Aorta (tissue), 5 donors: ENCODE measurements at regions not wholly inside any gene's neighbourhood (a gene's known extent, or its start where the extent isn't known, plus 50 kb on each side); places are given as distances from the start of the nearest gene placed in this dataset.

Source experiments
- ATAC-seq: fragments of 200-7000 bp; cut with Tn5 transposase; one replicate; pipeline ENCODE4 v1.9.1; 2022; ENCODE audit warnings: moderate library complexity; ENCODE audit not compliant: low FRiP score
- DNase-seq, 2 donors: peaks; one replicate each; pipeline ENCODE4 v3.0.0-alpha.2; 2020
- H3K27ac ChIP-seq, 2 donors: one replicate each; pipeline ENCODE4 v1.5.1; 2013; ENCODE audit warnings: low read length in 2 of 2, mild to moderate bottlenecking in 2 of 2, moderate library complexity in 2 of 2, control low read depth in 1 of 2, inconsistent platforms in 1 of 2, low read depth in 1 of 2
- H3K27me3 ChIP-seq, 2 donors: one replicate each; pipeline ENCODE4 v1.6.1; 2013; ENCODE audit warnings: control low read depth in 1 of 2, low read length in 1 of 2, mild to moderate bottlenecking in 1 of 2, moderate library complexity in 1 of 2; ENCODE audit not compliant: insufficient read depth in 2 of 2, control insufficient read depth in 1 of 2
- H3K36me3 ChIP-seq, 2 donors: one replicate each; pipeline ENCODE4 v1.6.1; 2013; ENCODE audit warnings: control low read depth in 1 of 2, low read length in 1 of 2, mild to moderate bottlenecking in 1 of 2; ENCODE audit not compliant: insufficient read depth in 2 of 2, control insufficient read depth in 1 of 2
- H3K4me1 ChIP-seq, 2 donors: one replicate each; pipeline ENCODE4 v1.6.1; 2013; ENCODE audit warnings: low read length in 2 of 2, control low read depth in 1 of 2, mild to moderate bottlenecking in 1 of 2, moderate library complexity in 1 of 2; ENCODE audit not compliant: insufficient read depth in 2 of 2, control insufficient read depth in 1 of 2
- H3K4me3 ChIP-seq, 2 donors: one replicate each; pipeline ENCODE4 v1.5.1; 2013; ENCODE audit warnings: low read length in 2 of 2, control low read depth in 1 of 2, mild to moderate bottlenecking in 1 of 2
- H3K9me3 ChIP-seq: one replicate; pipeline ENCODE4 v1.6.1; 2013; ENCODE audit warnings: mild to moderate bottlenecking, low read length; ENCODE audit not compliant: control insufficient read depth
- WGBS, 2 donors: extraction: QIAGEN DNeasy Blood & Tissue Kit; methylation state at CpG; one replicate each; pipeline ENCODE4 v1.1.7; 2013; 5-methylcytosine and 5-hydroxymethylcytosine counted together
- intact Hi-C, 2 donors: fragments of 100-400 bp; cut with DNase I; formaldehyde crosslinking; loops; one replicate each; pipeline versions ENCODE4 v1.14.2 to v1.15.0; 2022
- donor health status: healthy with polysubstance abuse.
- donor health status: Bipolar disorder and iron deficiency.
- donor health status: DM: no; HTN: no; CAD: no.
- donor health status: DM: no; HTN: no; CAD: no.
- donor health status: DM: yes; HTN: yes; CAD: no.

GRCh38 chr5:2506603-2507002, 244.9 kb downstream of the IRX2 start:
- Histone ChIP-seq H3K4me1 (no peaks in the 10 kb centered on the region), H3K27ac (no peak overlapping the region), H3K4me3 (no peak overlapping the region), H3K27me3 (no peaks in the 10 kb centered on the region), H3K9me3 (peaks cover 5% of the 10 kb centered on the region), H3K36me3 (no peaks in the 10 kb centered on the region)
- no peak for DNase-seq
- intact Hi-C loops: no loop called here
- no peak for ATAC-seq
- WGBS, 2 donors: 78 to 81% methylated on average over 7 of the region's 7 CpGs

- peaks cover 5% of the 10 kb centered on the region for H3K9me3 ChIP-seq
- ATAC-seq: no peak
- intact Hi-C loops: no loop called here
- H3K27ac ChIP-seq: no peak overlapping the region
- H3K4me1 ChIP-seq: no peaks in the 10 kb centered on the region
- no peak overlapping the region for H3K4me3 ChIP-seq
- H3K27me3 ChIP-seq: no peaks in the 10 kb centered on the region
- 72 to 75% methylated on average over 10 of the region's 10 CpGs for WGBS, 2 donors
- DNase-seq: no peak
- H3K36me3 ChIP-seq: no peaks in the 10 kb centered on the region
These were observed 246.3 kb downstream of the IRX2 start for GRCh38 chr5:2505217-2505616.

- 74 to 75% methylated on average over 6 of the region's 6 CpGs for WGBS, 2 donors
- no peak overlapping the region for H3K4me3 ChIP-seq
- no peak overlapping the region for H3K27ac ChIP-seq
- no peaks in the 10 kb centered on the region for H3K4me1 ChIP-seq
- DNase-seq (no peak), ATAC-seq (no peak)
- H3K9me3 ChIP-seq: peaks cover 5% of the 10 kb centered on the region
- H3K36me3 ChIP-seq: no peaks in the 10 kb centered on the region
- H3K27me3 ChIP-seq: no peaks in the 10 kb centered on the region
- intact Hi-C loops: no loop called here
These were observed 248.4 kb downstream of the IRX2 start for GRCh38 chr5:2502970-2503594.

DNA sequence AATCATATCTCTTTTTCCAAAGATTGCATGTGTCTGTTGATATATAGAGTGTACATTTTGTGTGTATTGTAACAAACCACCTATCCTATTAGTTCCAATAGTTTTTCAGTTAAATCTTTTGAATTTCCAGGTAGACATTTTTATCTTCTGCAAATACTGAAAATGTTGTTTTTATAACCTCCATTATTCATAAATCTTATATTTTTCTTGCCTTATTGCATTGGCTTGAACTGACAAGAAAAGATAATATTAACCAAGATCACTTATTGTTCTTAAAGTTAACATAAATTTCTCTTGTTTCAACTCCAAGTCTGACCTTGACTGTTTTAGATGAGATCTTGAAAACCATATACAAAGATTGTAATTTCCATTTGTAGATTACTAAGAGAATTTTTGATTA, 251.6 kb downstream of the IRX2 start:
- H3K4me1 ChIP-seq: no peaks in the 10 kb centered on the region
- intact Hi-C loops: no loop called here

GRCh38 chr5:2496891-2497290, 254.6 kb downstream of the IRX2 start:
- ATAC-seq (no peak), DNase-seq (no peak)
- Histone ChIP-seq H3K4me3 (no peak overlapping the region), H3K27me3 (no peaks in the 10 kb centered on the region), H3K36me3 (no peaks in the 10 kb centered on the region), H3K9me3 (peaks cover 5% of the 10 kb centered on the region), H3K27ac (no peak overlapping the region), H3K4me1 (no peaks in the 10 kb centered on the region)
- intact Hi-C loops: no loop called here
- WGBS, 2 donors: 81 to 84% methylated on average over 9 of the region's 9 CpGs

More for the DNA sequence above, 251.6 kb downstream of the IRX2 start:
- H3K9me3 ChIP-seq: peaks cover 5% of the 10 kb centered on the region
- H3K27me3 ChIP-seq: no peaks in the 10 kb centered on the region
- ATAC-seq: no peak
- no peak for DNase-seq
- H3K36me3 ChIP-seq: no peaks in the 10 kb centered on the region
- H3K4me3 ChIP-seq: no peak overlapping the region
- no peak overlapping the region for H3K27ac ChIP-seq

DNA sequence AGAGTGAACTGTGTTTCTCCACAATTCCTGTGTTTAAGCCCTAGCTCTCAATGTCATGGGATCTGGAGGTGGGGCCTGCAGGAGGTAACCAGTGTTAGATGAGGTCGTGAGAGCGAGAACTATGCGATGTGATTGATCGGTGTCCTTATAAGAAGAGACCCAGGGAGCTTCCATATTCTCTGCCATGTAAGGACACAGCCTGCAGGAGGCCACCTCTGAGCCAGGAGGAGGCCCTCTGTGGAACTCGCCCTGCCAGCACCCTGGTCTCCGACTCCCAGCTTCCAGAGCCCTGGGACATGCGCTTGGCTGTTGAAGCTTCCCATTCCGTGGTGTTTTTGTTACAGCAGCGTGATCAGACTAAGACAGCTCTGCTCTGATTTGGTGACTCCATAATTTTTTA, 255.4 kb downstream of the IRX2 start:
- no peak for DNase-seq
- no peaks in the 10 kb centered on the region for H3K36me3 ChIP-seq
- intact Hi-C loops: no loop called here

DNA sequence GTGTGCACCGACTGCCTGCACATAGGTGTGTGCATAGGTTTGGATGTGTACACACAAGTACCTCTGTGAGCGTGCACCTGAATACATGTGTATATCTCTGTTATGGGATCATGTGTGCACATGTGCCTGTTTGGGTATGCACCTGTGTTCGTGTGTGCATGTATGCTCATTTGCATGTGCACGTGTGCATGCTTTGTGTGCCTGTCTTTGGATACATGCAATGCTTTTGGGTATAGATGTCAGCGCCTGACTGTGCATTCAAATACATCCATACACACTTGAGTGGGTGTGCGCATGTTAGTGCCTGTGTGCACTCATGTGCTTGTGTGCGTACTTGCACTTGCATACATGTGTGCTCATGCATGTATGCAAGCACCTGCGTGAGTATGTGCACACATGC, 258.1 kb downstream of the IRX2 start:
- Histone ChIP-seq H3K27ac (no peak overlapping the region), H3K36me3 (no peaks in the 10 kb centered on the region), H3K4me3 (no peak overlapping the region), H3K27me3 (no peaks in the 10 kb centered on the region), H3K9me3 (peaks cover 2% of the 10 kb centered on the region), H3K4me1 (no peaks in the 10 kb centered on the region)
- ATAC-seq: no peak
- DNase-seq: no peak
- WGBS, 2 donors: 88 to 89% methylated on average over 8 of the region's 8 CpGs
- intact Hi-C loops: no loop called here

More for the DNA sequence above, 255.4 kb downstream of the IRX2 start:
- H3K9me3 ChIP-seq: peaks cover 5% of the 10 kb centered on the region
- no peaks in the 10 kb centered on the region for H3K27me3 ChIP-seq
- no peak for ATAC-seq
- WGBS, 2 donors: 83 to 87% methylated on average over 9 of the region's 9 CpGs
- H3K27ac ChIP-seq: no peak overlapping the region
- no peaks in the 10 kb centered on the region for H3K4me1 ChIP-seq
- H3K4me3 ChIP-seq: no peak overlapping the region

DNA sequence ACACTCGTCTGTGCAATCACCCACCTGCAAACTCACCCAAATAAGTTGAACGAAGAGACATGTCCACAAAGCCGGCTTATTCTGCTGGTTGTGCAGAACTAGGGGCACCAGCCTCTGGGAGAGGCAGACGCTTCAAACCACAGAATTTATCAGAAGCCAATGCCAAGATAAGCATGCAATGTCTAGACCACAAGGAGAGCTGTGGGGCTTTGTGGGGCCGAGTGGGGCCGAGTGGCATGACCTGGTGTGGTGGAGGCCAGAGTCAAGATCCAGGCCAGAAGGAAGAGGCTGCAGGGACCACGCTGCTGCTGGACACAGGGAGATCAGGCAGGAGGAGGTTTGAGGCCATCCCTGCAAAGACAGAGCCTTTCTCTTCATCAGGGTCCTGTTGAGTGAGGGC, 259.0 kb downstream of the IRX2 start:
- Histone ChIP-seq H3K27me3 (no peaks in the 10 kb centered on the region), H3K4me3 (no peak overlapping the region), H3K9me3 (peaks cover 2% of the 10 kb centered on the region), H3K4me1 (no peaks in the 10 kb centered on the region), H3K27ac (no peak overlapping the region), H3K36me3 (no peaks in the 10 kb centered on the region)
- intact Hi-C loops: no loop called here
- 46 to 53% methylated on average over 7 of the region's 7 CpGs for WGBS, 2 donors
- ATAC-seq (no peak), DNase-seq (no peak)

DNA sequence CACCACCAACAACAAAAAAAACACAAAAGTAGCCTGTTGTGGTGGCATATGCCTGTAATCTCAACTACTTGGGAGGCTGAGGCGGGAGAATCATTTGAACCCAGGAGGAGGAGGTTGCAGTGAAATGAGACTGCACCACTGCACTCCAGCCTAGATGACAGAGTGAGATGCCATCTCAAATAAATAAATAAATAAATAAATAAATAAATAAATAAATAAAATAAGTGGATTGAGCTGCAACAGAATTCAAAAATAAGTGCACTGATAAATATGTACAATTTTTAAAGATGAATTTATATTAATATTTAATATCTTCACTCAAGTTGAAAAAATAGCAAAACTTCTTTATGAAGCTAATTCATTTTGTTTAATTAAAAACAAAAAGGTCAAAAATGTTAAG, 259.6 kb downstream of the IRX2 start:
- intact Hi-C loops: no loop called here

More for the DNA sequence above, 259.6 kb downstream of the IRX2 start:
- WGBS, 2 donors: 96 to 100% methylated on average over 1 of the region's 1 CpG
- H3K4me3 ChIP-seq: no peak overlapping the region
- H3K36me3 ChIP-seq: no peaks in the 10 kb centered on the region
- H3K4me1 ChIP-seq: no peaks in the 10 kb centered on the region
- H3K9me3 ChIP-seq: peaks cover 2% of the 10 kb centered on the region
- ATAC-seq (no peak), DNase-seq (no peak)
- no peaks in the 10 kb centered on the region for H3K27me3 ChIP-seq
- H3K27ac ChIP-seq: no peak overlapping the region
